Frontal cortex (tissue), 4 donors: ENCODE measurements at regions not wholly inside any gene's neighbourhood (a gene's known extent, or its start where the extent isn't known, plus 50 kb on each side); places are given as distances from the start of the nearest gene placed in this dataset. TPM values are rescaled to one million over a fixed set of nuclear protein-coding genes. Genes with fewer than 3 reads are reported as not detected.

Experiments used
- DNase-seq, 2 donors: peaks; one replicate each; pipeline ENCODE4 v3.0.0; 2012; ENCODE audit warnings: low spot score in 2 of 2
- FAIRE-seq: peaks from 2 replicates; lab custom pipeline; 2012; peaks lifted over from hg19 to GRCh38; lab: Jason Lieb, UNC
- small RNA-seq: library from RNA; depleted of rRNA; stranded (forward); fragments of <200 nt; gene quantifications from one replicate; pipeline ENCODE3, GENCODE V24; 2014
- donor health status: control.
- donor health status: control.
- donor health status: control.

- no peak for DNase-seq
- FAIRE-seq, result no peak
These were observed 85.2 kb downstream of the TBX19 start for GRCh38 chr1:168365719-168366479.

Small RNAs in the stretch of these regions (small RNA-seq; reads per million reads assigned to genes)
- not detected for gene MIR557
